HG03442 (cell line): ENCODE measurements at regions not wholly inside any gene's neighbourhood (a gene's known extent, or its start where the extent isn't known, plus 50 kb on each side); places are given as distances from the start of the nearest gene placed in this dataset.
A peak's percentile ranks its signal among the peaks of the same experiment; 100 is the strongest.
"Not testable (repeated sequence)": the region's sequence is repeated elsewhere in the genome, so short reads cannot be mapped to it uniquely, and the experiment has no call there.

ENCODE experiments used
- ATAC-seq: cut with Tn5 transposase; IDR thresholded peaks from one replicate; pipeline ENCODE4 v1.9.1; 2021; ENCODE audit warnings: mild to moderate bottlenecking, moderate library complexity; ENCODE audit not compliant: unreplicated experiment

- ATAC-seq = not testable (repeated sequence)
Observed at GRCh38 chr5:134471858-134472449, 53.5 kb upstream of the JADE2 start.

- ATAC-seq = no peak
Observed at GRCh38 chr5:134468921-134469400, 56.5 kb upstream of the JADE2 start.

- ATAC-seq = no peak
Observed at GRCh38 chr5:134467231-134467630, 55.5 kb upstream of the CDKN2AIPNL start.

DNA sequence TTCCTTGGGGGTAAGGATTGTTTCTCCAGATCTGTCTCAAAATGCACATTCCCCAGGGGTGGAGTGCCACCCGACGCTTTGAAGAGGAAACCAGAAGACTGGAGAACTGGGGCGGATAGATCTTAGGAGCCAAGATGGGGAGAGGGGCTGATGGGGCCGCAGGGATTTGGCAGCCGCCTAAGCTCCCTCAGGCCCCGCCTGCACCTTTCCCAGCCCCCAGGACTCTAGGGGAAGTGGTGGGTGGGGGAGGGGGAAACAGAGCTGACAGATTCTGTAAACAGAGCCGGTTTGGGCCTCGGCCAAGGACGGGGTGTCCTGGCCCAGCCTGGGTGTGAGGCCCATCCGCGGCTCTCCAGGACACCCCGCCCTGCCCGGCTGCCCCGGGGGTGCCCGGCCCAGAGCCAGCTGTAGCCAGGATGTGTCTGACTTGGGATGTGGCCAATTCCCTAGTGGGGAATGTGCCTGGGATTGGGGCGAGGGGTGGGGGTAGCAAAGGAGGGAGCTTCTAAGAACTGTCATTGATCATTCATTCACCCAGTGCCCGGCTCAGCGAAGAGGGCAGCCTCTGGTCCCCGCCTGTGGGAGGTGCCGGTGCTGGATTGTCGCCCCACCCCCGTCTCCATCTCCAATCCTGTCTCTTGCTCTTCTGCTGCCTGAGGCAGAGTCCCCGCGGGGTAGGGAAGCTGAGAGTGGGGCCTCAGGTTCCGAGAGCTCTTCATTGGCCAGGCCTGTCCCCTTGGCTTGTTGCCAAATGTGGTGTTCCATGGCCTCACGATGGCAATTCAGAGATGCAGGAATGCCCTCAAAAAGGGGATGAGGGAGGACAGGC, 54.8 kb upstream of the CDKN2AIPNL start:
- ATAC-seq = peak; percentile 35

DNA sequence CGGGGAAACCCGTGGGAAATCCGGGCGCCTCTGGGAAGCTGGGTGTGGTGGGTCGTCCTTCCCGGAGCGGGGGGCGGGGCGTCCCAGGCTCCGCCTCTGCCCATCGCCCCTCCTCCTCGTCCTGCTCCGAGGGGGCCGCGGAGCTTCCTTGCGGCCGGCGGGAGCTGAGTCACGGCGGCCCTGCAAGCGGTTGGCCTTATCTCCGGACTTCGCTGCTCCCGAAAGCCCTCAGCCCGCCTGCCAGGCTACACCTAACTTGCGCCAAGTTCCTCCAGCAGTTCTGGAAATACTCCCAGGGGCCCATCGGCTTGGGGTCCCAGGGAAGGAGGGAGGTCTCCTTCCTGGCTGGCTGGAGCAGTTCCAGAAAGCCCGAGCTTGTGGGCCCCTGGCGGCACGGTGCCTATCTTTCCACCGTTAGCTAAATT, 54.1 kb upstream of the CDKN2AIPNL start:
- peak; percentile 70 for ATAC-seq

- no peak for ATAC-seq
Observed at GRCh38 chr5:134464988-134465815, 53.5 kb upstream of the CDKN2AIPNL start.

GRCh38 chr5:134463991-134464760, 52.5 kb upstream of the CDKN2AIPNL start:
- no peak for ATAC-seq

GRCh38 chr5:134463176-134463720, 51.6 kb upstream of the CDKN2AIPNL start:
- ATAC-seq = no peak

GRCh38 chr5:134462761-134463160, 51.1 kb upstream of the CDKN2AIPNL start:
- ATAC-seq = no peak

DNA sequence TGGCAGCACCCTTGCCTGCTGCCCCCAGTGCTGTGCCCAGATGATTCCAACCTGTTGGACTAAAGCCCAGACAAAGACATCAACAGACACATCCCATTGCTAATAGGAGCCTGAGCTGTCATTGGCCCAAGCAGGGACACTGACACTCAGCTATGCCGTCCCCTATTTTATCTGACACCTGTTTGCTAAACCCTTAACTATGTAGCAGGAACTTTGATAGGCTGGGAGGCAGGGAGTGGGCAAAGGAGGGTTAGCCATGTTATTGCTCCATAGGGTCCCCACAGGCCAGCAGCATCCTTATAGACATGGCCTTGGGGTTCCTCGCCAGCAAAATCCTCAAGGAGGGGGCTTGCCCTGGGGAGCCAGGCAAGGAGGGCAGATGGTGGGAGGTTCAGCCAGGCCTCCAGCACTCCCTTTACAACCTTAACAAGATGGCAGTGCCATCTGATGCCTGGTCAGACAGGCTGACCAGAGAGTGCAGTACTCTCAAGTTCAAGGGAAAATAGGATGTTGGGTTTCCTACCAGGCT, 50.4 kb upstream of the CDKN2AIPNL start:
- ATAC-seq = no peak
